HG03108 (cell line): ENCODE measurements at regions not wholly inside any gene's neighbourhood (a gene's known extent, or its start where the extent isn't known, plus 50 kb on each side); places are given as distances from the start of the nearest gene placed in this dataset.

Experiments
- ATAC-seq: cut with Tn5 transposase; IDR thresholded peaks from one replicate; pipeline ENCODE4 v1.9.1; 2021; ENCODE audit warnings: moderate library complexity; ENCODE audit not compliant: unreplicated experiment

DNA sequence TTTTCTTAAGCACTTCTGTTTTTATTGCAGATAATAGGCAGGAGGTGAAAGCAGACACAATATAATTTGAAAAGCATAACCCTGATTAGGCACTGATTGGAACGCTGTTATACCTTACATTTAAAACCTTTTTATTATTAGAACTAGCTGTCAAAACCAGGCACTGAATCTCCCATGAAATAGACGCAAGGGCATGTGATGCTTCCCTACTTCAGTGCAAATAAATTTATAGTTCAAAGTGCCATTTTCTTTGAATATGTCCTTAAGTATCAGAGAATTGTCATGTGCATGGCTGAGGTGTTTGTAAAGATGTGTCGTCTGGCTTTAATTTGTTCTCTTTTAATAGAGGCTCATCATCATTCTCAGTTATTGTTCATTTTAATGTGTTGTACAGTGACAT, 386.0 kb downstream of the NR2F2 start:
- ATAC-seq: no peak

DNA sequence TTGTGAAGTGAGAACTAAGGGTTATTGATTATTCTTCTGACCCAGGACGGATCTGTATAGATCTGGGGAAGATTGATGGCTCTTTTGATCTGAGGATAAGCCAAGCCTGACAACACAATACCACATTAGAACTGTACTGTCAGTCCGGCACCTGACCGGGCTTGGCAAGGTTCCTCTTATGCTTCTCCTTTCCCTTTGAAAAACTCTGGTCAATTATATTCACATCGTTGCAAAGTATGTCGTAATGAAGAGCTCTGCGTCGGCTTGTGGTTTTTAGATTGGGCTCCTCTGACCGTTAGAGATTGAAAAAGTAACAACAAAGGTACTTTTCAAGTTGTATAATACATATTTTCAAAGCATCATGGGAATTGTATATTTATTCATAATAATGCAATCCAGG, 389.8 kb downstream of the NR2F2 start:
- no peak for ATAC-seq

DNA sequence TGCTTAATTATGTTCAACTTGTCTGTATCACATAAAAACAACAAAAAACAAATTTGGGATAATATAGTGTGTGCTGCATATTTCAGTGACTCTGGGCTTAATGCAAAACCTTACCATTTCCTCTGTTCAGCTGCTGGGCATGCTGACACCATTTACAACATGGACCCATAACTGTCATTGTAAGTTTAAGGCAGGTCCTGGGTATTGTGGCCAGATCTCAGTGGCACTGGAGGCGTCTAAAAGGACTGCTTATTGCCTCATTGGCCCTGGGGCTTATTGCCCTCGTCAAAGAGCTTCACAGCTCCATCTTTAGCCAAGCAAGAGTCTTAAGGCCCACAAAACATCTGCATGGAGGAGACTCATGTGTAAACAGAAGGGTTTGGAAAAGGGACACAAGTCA, 390.2 kb downstream of the NR2F2 start:
- no peak for ATAC-seq

- no peak for ATAC-seq
These were observed 398.1 kb downstream of the NR2F2 start for GRCh38 chr15:96728591-96728990.

- no peak for ATAC-seq
These were observed 402.2 kb downstream of the NR2F2 start for GRCh38 chr15:96732704-96733103.

GRCh38 chr15:96733721-96734120, 403.2 kb downstream of the NR2F2 start:
- no peak for ATAC-seq

DNA sequence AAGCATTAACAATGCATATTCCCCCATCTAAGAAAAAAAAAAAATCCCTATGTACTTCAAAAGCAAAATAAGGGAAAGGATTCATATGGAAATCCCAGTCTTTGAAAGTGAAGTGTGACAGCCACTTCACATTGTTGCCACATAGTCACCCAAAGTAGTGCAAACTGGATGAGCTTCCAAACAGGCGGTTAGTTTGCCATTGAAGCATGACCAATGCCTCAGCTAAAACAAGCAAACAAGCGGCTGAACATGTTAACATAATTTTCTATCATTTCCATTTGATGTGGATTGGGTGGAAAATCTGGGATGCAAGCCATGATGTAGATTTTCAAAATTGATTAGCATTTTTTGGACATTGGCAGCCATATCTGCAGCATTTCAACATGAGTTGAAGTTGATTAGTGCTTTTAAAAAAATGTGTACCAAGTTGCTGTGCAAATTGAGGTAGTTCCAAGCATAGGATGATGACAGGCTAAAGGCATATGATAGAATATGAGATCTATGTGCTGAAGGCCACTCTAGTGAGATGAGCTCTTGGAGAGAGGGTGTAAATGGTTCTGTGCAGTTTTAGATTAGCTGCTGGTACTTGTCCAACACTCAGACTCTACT, 405.2 kb downstream of the NR2F2 start:
- ATAC-seq: no peak

DNA sequence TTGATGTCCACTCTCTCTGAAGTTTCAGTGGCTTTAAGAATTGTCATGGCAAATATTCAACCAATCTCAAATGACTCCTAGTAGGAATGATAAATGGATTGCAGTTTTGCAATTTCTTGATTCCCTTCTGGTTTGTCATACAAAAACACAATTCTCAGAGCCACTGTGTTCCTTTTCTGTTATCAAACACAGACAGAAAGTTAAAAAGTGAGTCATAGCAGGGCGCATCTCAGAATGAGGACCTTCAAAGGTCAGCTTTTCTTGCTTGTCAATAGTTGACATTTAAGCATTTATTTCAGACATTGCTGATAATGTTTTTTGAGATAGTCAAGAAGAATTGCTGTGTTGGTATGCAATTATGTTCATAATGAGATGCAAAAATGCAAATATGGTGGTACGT, 405.9 kb downstream of the NR2F2 start:
- no peak for ATAC-seq

DNA sequence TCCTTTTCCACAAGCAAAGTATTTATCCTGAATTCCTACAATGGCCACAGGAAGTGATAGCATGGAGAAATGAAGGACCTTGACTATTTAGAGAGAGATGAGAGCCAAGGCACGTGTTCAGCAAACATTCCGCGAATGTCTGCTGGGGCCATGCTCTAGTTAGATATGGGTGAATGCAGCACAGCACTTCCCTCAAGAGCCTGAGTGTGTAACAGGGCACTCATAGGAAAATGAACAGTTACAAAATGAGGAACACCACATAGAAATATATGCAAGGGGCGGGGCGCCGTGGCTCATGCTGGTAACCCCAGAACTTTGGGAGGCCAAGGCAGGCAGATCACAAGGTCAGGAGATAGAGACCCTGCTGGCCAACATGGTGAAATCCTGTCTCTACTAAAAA, 406.9 kb downstream of the NR2F2 start:
- ATAC-seq: no peak

DNA sequence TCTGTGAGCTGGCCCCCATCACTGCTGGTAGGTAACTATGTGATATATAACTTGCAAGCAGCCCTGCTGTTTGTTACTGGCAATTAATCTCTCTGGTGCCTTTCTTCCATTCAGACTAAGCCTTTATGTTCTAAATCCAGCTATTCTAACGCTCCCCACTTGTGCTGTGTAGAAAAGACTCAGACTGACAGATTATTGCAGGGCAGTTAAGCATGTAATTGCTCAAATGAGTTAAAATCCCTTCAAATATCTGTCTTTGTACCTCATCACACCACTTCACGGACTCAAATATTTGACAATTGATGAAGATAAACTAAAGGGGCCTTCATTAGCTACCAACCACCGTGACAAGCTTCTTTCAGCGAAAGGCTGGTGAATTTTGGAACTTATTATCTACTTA, 416.2 kb downstream of the NR2F2 start:
- ATAC-seq: no peak

GRCh38 chr15:96747291-96747690, 416.8 kb downstream of the NR2F2 start:
- ATAC-seq: no peak

- ATAC-seq: no peak
These were observed 419.9 kb downstream of the NR2F2 start for GRCh38 chr15:96750361-96750760.

DNA sequence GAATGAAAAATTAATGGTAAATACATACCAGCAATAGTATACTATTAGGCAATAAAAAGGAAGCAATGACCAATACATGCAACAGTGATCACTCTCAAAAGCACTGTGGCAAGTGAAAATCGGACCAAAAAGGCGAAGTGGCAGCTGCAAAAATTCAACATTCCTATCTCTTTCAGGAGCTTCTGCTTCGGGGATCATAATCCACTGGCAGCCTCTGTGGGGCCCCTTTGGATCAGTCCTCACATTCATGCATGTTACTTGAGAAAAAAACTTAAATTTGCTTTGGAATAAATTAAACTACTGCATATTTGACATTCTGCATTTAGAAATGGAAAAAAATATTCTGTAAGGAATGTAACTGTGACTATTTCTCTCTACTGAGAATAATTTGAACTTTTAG, 425.6 kb downstream of the NR2F2 start:
- no peak for ATAC-seq

DNA sequence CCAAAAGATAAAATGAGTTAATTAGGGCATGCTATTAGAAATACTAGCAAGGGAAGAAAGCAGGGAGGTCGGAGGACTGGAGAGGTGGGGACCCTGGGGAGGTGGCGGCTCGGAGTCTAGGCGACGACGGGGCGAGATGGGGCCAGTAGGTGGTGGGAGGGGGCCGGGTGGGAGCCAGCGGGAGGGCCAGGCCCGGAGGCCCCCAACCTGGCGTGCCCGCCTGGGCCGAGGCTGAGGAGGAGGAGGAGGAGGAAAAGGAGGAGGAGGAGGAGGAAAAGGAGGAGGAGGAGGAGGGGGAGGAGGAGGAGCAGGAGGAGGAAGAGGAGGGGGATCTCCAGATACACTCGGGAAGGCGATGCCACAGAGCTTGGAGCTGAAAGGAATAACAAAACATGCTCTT, 426.2 kb downstream of the NR2F2 start:
- ATAC-seq: no peak

- ATAC-seq: no peak
These were observed 432.1 kb downstream of the NR2F2 start for GRCh38 chr15:96762566-96762965.

- ATAC-seq: no peak
These were observed 434.0 kb downstream of the NR2F2 start for GRCh38 chr15:96764501-96764900.

DNA sequence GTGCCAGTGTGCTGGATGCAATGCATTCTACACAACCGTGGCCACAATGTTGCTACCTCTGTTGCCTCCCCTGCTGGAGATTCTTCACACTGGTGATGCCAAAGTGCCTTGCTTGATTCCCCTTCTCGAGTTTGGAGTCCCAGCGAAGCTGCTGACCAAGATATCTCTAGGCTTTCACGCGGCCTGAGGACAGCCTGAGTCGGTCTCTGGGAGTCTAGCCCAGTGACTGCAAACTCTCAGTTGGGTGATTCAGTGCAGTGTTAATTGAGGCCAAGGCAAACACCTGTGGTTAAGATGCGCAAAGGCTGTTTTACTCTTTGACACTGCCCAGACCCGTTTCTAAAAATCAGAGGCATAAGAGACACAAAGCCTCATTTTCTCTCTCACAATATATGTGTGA, 434.4 kb downstream of the NR2F2 start:
- no peak for ATAC-seq

- ATAC-seq: no peak
These were observed 435.9 kb downstream of the NR2F2 start for GRCh38 chr15:96766366-96766765.

GRCh38 chr15:96767703-96768434, 437.4 kb downstream of the NR2F2 start:
- ATAC-seq: no peak

- ATAC-seq: no peak
These were observed 437.9 kb downstream of the NR2F2 start for GRCh38 chr15:96768435-96768789.

DNA sequence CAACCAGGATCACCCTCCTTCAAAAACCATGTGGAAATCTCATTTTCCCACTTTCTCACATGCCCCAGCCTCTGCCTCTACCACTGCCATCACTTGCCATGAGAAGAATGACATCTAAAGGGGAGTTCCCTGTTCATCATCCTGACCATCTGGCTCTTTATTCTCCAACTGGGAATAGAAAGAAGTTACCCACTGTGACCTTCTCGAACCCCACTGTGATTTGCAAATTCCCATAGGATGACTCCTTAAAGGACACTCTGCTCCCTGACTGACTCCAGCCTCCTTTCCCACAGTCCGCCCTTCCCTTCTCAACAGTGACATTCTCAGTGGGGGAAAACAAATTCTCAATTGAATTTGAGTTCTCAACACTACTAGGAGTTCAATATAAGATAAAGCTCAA, 440.5 kb downstream of the NR2F2 start:
- no peak for ATAC-seq

DNA sequence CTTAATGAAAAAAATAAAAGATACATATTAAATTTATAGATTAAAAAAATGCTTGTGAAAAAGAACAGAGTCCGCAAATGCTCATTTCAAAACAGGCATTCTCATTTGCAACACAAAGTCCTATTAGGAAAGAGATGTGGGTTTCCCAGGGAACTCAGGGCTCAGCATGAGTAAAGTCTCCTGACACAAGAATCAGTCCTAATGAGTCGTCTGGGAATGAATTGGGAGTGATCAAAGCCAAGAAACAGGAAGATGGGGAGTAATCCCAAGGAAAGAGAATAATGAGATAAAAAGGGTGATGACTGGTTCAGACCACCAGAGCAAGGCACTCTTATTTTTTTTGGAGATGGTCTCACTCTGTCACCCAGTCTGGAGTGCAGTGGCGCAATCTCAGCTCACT, 443.7 kb downstream of the NR2F2 start:
- no peak for ATAC-seq

- ATAC-seq: no peak
These were observed 453.2 kb downstream of the NR2F2 start for GRCh38 chr15:96783746-96784145.
